ENCODE measurements at regions not wholly inside any gene's neighbourhood (a gene's known extent, or its start where the extent isn't known, plus 50 kb on each side); places are given as distances from the start of the nearest gene placed in this dataset.
"Not testable (repeated sequence)": the region's sequence is repeated elsewhere in the genome, so short reads cannot be mapped to it uniquely, and the experiment has no call there.

DNA sequence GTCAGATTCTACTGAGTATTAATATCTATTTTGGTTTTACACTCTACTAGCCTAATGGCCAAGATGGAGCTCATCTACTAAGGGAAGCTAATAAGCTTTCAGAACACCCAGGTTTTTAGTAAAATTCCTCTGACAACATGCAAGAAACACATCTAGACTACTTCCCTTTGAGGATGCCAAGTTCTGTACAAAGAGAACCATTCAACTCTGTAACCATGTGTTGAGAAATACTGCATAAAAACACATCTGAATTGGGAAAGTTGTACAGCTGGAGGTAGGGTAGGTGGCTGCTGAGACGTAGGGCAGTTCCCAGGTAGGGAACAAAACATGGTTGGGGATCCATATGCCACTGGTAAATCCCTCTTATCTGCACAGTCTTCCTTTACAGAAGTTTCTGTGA, 66.2 kb downstream of the SC5D start:
- no peak for DNase-seq

DNA sequence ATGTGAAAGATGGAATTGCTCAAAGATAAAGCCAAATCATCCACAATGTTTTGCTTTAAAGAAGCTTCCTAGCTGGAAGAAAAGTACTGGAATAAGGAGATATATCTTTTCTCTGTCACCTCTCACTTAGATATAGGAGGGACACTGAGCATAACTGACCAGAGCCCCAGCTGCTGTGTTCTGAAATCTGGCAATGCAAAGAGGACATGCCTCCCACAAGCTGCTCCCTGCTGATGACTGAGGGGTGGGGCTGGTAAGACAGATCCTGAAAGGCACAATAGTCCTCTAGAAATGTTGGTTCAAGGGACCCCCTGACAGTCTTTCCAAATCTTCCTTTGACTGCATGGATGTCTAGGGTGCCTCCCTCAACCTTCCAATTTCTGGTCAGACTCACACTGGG, 67.0 kb downstream of the SC5D start:
- no peak for DNase-seq

DNA sequence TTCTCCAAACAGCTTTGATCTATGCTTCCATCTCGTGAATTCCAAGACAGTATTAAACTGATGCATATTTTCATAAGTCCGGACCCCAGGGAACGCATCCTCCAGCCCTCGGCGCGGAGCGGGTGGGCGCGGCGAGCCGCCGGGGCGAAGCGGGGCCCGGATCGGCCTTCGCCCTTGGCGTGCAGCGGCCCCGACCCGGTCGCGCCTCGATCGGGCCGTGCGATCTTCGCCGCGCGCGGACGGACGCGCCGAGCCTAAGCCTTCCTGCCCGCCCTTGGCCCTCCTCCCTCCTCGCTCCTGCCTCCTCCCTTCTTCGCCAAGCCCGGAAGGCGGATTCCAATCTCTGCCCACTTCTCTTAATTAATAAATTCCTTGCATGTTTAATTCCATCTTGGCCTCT, 70.4 kb downstream of the SC5D start:
- DNase-seq, result not testable (repeated sequence)

DNA sequence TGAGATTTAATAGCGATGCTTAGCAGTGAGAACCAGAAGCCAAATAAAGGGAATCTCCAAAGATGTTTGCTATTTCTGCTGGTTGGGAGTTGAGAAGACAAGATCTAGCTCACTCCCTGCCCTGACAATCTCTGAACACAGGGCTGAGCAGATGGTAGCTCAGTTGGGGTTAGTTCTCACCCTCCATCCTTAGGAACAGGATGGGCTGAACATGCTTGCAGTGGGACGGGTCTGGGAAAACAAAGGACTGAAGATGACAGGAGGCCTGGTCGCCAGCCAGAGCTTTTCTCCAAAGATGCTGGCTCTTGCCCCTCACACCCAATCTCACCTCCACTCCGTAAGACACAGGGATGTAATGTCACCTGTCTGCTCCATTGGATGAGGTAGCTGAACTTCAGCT, 72.7 kb downstream of the SC5D start:
- DNase-seq, result no peak

DNA sequence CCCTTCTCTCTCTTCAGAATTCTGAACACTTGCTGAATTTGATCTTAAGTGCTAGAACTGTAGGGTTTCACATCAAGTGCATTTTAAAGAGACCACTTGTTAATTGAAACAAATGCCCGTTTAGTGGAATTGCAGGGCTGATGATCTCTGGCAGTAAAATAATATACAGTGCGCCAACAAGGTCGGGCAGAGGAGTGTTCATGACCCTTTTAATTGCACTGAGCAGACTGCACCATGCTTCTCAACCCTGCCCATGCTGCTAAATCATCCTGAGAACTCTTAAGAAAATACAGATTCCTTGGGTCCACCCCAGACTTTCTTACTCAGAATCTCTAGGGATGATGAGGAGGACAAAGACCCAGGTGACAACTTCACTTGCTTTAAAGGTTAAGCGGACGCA, 73.5 kb downstream of the SC5D start:
- no peak for DNase-seq

DNA sequence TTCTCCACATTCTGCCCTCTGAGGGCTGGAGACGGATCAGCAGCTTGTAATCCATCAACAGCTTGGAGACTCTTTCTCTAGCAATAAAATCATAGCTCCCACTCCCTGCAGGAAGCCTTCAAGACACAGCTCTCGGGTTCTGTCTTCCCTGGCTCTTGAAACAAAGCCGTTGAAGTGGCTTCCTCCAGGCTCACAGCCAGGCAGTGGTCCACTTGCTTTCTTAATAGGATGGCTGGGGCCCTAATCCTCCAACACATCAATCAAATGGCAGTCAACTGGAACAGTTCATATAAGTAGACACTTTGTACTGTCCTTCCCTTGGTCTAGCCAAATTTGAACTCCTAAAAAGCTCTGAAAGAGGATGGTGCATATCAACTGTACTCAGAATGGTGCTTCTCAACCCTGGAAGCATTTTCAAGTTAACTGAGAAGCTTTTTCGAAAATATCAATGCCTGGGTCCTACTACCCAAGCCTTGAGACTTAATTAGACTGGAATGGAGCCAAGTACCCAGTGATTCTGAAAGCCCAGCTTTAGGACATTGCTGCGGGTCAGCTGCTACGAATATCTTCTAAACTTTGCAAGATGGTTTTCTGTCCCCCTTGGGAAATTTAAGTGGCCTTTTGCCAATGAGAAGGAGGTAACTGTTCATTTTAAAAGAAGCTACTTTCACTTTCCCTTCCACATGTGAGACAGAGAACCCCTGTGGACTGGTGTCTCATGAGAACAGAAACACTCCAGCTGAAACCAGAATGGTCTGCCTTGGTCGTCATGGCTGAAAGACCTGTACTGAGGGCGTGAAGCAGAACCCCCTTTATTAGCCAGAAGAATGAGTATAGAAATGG, 74.7 kb downstream of the SC5D start:
- no peak for DNase-seq

DNA sequence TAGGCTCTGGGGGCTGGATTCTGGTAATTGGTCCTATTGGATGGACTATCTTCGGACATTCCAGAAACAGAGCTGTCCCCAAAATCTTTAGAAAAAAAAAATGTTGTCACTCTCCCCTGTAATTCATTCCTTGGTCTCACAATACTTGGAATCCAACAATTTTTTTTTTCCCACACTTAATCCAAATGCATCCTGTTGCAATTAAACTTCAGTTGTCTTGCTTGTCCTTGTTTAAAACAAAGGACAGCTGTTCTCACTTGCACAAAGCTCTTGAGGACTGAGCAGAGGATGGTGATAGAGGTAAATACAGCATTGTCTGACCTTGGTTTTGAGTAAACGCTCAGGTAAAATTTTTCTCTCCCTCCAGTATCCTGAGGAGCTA, 75.3 kb downstream of the SC5D start:
- no peak for DNase-seq

DNA sequence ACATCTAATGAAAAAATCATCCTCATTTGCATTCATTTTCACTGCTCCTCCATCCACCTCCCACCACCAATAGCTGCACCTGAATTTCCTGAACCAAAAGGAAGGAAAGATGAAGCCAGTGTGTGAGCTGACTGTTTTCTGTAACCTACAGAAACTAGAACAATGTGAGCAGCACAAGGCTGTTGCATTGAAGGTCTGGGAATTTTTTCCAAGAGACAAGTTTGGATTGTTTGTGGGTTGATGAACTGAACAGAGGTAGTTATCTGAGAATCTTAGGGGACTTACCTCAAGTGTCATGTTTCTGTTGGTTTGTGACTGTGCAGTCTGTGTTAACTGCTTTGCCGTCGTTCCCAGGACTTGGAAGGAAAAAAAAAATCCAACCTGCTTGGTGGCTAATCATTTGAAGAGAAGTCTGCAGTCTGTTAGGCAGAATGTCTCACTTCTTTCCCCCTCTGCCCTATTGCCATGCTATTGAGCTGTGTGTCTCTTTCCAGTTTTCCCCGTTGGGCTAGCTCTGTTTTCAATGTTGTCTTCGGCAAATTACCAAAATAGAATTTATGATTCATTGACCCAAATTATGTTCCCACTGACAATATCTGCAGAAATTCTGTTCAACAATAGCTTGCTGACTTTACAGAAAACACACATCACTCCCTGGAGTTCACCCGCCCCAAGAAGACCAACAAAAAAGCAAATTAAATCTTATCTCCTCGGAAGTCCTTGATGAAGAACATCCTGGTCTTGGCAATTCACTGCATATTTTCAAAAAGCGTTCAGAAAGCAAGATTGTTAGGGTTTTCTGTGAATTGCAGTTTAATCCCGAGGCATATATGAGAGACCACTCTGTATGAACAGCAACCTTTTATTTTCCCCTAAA, 76.0 kb downstream of the SC5D start:
- no peak for DNase-seq

DNA sequence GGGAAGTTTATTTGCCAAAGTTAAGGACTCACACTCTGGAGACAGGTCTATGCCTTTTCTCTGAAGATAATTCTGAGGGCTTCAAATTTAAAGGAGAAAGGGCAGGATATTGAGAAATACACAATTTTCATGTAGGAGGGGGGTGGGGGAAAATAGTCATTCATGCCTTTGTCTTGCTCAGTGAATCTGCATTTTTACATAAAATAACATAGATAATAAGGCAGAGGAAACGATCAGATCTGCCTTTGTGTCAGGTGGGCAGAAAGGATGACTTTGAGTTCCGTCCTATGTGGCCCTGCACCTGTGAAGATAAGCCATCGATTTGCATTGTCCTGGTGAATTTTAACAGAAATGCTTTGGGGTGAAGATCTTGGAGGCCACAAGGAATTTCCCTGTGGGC, 76.8 kb downstream of the SC5D start:
- no peak for DNase-seq

DNA sequence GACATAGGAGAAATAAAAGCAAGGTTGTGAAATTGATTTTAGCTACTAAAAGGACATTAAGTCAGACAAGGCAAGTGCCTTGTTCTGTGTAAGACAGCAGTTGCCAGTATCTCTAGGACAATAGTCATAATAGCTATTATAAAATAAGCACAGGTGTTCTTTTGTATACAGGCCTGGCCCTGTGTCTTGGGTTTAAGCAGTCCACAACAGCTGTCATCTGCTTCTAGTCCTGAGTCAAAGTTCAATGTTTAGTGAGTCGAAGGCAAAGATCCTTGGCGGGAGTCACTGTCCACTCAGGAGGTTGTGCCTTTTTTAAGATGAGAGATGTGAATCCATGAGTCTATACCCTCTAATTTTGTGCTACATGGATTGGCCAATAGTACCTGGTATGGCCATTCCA, 79.5 kb downstream of the SC5D start:
- DNase-seq, result no peak

DNA sequence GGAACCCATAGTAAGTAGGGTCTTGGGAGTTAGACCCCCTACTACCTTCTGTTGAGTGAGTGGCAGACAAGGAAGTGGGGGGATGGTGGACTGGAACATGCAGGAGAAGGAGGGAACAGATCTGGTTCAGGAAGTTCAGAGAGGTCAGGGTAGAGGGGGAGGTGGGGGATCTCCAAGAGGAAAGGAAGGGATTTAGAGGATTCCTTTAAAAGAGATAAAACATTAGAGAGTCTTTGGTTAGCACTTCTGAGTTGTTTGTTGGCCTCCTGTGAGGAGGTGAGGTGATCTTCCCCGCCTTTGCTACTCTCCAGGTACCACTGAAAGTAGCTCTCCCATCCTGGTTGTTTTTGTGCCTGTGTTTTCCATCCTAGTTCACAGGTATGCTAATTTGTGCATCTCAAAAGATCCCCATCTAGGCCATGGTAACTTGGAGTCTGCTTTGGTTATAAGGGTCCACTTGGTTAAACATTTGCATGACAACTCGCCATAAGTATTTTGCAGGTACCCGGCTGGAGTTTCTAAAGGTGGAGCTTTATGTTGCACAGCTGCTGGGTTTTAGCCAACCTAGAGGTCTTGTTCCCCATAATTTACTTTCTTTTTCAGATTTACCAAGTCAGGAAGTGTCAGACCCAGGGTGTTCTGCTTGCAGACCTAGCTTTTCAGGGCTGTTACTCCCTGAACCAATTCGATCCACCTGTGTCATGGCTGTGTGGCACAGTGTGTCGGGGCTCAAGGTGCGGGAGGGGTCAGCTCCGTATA, 79.3 kb upstream of the SORL1 start:
- no peak for DNase-seq

DNA sequence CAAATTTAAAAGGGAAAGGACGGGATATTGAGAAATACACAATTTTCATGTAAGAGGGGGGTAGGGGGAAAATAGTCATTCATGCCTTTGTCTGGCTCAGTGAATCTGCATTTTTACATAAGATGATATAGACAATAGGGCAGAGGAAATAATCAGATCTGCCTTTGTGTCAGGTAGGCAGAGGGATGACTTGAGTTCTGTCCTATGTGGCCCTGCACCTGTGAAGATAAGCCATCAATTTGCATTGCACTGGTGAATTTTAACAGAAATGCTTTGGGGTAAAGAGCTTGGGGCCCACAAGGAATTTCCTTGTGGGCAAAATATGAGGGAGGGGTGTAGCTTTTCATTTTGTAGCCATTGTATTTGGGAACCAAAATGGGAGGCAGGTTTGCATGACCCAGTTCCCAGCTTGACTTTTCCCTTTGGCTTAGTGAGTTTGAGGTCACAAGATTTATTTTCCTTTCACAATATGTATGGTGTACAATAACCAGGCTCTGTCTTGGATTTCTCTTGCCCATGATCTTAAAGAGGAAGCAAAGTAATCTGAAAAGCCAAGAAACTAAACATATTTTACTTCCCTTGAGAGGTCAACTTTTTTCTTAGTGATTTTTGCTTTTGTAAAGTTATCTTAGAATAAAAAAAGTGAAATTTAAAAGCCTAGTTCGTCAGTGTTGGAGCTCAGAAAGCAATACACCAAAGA, 77.7 kb upstream of the SORL1 start:
- DNase-seq, result no peak

DNA sequence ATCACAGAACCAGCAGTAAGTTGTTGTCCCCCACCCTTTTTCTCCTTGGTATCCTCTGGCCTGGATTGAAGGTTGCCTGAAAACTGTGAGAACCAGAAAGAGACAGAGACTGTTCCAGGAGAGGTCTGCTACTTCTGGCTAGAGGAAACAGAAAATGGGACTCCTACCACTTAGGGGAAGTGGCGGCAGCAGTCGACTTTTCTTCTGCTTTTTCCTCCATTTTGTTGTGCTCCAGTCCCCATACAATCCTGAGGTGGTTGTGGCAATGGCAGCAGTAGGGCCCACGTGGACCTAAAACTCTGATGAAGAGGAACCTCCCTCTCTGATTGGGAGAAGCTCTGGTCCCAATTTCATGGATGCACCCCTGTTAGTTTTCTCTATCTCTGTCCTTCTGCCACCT, 76.0 kb upstream of the SORL1 start:
- no peak for DNase-seq

DNA sequence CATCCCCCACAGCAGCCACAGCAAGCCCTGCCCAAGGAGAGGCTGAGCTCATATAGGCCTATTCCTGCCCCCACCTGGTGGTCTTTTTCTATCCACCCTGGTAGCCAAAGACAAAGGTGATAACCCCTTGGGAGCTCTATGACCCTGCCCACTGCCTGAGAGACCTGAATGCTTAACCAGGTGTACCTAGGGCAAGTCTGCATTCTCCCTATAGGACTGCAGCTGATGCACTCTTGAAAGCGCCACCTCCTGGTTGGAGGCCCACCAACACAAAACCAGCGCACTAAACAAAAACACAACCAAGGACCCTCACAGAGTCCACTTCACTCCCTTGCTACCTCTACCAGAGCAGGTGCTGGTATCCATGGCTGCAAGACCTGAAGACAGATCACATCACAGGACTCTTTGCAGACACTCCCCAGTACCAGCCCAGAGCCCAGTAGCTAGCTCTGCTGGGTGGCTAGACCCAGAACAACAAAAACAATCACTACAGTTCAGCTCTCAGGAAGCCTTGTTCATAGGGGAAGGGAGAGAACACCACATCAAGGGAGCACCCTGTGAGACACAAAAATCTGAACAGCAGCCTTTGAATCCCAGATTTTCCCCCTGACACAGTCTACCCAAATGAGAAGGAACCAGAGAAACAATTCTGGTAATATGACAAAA, 72.8 kb upstream of the SORL1 start:
- peak; percentile 4 for DNase-seq

DNA sequence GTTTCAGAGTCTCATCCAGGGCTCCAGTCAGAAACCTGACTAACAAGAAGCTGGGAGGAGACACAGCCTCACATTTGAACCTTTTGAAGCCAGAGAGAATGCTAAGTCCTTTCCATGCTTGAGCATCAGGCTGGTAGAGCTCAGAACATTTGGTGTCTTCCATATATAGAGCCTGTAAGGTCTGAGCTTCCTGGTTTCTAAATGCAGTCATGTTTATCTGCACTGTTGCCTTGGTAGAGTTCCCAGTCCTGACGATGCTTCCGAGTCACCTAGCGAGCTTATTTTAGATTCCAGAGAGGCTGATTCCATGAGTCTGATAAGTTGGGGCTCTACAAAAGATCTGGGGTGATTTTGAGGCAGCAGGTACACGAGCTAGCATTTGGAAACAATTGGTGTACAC, 68.4 kb upstream of the SORL1 start:
- DNase-seq, result no peak

DNA sequence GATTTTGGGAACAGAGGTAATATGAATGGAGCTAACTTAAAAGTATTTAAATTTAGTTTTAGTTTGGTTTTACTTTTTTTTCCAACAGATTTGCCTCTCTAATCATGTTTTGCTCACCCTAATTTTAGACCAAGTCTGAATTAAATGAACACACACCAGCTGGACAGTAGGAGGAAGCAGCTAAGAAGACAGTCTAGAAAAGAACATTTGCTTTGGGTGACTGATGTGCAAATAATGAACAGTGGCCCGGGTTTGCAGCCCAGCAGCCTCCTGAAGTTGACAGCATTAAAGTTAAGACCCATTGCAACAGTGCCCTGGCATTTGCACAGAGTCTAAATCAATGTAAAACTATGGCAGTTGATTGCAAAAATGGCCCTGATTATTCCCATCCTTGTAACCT, 66.4 kb upstream of the SORL1 start:
- DNase-seq, result no peak

All from activated CD4-positive, alpha-beta T cell treated with anti-CD3 and anti-CD28 coated beads, Interleukin-2, amount 50 U/mL, for 1 hour (primary cell).